ENCODE measurements at regions not wholly inside any gene's neighbourhood (a gene's known extent, or its start where the extent isn't known, plus 50 kb on each side); places are given as distances from the start of the nearest gene placed in this dataset.
"Not testable (repeated sequence)": the region's sequence is repeated elsewhere in the genome, so short reads cannot be mapped to it uniquely, and the experiment has no call there.

DNA sequence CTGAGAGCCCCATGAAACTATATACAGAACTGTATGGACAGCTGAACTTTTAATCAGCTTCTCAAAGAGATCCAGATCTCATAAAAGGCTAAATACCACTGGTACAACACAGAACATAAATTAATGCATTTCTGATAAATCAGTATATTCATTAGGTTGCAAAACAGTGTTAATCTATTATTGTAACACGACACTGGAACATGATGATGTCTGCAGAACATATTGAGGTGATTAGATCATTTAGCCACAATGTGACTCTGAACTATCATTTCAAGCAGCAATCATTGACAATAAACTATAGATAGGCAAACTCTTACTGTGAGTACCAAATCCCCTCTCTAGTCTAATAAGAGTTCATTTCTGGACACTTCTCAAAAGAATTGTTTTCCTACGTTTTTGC, 50.3 kb downstream of the GASK1B start:
- no peak for DNase-seq

DNA sequence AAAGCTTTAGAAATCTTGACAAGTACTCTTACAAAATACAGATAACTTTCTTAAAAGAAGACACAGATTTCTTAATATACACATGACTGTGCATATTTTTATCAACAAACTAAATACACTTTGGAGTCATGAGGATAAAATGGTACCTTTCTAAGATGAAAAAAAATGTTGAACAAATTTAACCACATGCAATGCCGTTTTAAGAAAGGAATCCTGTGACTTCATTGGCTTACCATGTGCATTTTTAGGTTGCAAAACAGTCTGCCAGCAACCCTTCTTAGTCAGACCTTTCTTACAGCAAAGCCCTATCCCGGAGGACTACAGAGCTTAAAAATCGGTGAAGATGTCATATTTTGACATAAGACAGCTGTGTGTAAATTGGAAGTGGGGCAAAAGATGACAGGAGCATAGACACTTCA, 51.7 kb downstream of the GASK1B start:
- no peak for DNase-seq

DNA sequence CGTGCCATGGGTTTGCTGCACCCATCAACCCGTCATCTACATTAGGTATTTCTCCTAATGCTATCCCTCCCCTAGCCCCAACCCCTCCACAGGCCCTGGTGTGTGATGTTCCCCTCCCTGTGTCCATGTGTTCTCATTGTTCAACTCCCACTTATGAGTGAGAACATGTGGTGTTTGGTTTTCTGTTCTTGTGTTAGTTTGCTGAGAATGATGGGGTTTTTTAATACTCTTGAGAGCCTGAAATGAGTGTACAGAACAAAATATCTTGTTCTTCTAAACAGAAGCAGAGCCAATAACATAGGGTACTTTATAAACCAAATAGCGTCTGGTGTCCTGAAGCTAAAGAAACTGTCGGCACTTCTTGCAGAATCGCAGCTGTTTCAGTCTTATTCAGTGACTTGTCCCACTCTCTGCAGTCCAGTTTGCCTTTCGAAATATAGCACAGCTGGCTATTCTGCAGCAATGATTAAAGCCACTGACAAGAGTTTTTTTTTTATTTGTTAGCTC, 52.1 kb downstream of the GASK1B start:
- not testable (repeated sequence) for DNase-seq

DNA sequence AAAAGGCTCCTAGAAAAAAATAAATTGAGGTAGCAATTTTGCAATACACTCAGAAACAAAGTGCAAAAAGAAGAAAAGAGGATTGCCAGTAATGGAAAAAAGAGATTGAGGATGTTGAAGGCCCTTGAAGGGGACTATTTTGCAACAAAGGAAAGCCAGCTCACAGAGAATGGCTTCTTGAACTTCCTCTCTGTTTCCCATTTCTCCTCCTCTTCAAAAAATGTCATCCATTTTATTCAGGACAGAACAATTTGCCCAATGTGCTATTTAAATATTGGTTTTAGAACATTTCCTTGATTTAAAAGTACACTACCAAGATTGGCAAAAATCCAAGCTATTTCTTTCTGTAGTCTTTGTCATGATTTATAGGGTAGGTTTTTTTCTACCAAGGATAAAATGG, 60.2 kb downstream of the GASK1B start:
- DNase-seq = no peak

DNA sequence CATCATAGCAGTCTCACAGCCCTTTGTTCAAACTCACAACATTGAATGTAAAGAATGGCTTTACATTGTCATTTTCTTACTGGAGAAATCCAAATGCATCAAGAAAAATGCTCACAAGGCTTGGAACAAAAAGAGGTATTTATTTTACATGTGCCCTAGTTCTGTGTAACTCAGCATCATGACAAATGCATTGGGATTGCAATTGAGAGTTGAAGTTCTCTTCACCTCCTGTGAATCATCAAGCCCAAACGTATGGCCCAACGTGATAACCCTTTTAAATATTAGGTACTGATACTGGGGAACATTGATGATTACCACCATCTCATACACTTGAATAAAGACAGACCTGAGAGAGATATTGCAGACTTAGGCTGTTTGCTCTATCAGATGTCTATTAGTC, 61.6 kb downstream of the GASK1B start:
- DNase-seq = no peak

DNA sequence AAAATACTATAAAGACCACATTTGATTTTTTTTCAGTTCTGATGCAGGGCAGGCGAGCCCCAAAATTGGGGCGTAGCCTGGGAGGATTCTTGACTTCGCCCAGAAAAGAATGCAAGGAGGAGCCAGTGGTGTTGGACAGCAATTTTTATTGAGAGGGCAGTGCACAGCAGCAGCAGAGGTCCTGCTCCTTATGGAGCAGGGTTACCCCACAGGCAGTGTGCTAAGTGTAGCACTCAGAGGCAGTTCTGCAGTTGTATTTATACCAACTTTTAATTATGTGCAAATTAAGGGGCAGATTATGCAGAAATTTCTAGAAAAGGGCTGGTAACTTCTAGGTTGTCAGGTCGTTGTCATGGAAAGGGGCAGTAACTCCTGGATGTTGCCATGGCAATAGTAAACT, 69.9 kb downstream of the GASK1B start:
- no peak for DNase-seq

DNA sequence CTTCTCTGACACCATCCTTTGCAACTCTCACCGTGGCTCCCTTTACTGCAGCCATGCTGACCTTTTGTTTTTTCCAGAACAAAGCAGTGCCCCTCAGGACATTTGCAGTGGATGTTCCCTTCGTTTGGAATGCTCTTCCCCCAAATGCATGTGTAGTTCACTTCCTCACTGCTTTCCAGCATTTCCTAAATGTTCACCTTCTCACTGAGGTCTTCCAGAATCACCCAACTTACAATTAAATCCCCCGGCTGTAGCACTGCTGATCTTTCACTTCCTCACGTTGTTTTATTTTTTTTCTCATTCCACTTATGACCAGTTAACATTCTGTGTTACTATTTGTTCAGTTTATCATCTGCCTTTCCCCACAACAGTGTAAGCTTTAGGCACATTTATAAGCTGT, 73.1 kb downstream of the GASK1B start:
- DNase-seq = no peak

DNA sequence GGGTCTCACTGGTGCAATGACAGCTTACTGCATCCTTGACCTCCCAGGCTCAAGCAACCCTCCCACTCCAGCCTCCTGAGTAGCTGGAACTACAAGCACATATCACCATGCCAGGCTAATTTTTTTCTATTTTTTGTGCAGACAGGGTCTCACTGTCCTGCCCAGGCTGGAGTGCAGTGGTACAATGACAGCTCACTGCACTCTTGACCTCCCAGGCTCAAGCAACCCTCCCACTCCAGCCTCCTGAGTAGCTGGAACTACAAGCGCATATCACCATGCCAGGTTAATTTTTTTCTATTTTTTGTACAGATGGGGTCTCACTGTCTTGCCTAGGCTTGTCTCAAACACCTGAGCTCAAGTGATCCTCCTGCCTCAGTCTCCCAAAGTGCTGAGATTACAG, 74.0 kb downstream of the GASK1B start:
- no peak for DNase-seq

DNA sequence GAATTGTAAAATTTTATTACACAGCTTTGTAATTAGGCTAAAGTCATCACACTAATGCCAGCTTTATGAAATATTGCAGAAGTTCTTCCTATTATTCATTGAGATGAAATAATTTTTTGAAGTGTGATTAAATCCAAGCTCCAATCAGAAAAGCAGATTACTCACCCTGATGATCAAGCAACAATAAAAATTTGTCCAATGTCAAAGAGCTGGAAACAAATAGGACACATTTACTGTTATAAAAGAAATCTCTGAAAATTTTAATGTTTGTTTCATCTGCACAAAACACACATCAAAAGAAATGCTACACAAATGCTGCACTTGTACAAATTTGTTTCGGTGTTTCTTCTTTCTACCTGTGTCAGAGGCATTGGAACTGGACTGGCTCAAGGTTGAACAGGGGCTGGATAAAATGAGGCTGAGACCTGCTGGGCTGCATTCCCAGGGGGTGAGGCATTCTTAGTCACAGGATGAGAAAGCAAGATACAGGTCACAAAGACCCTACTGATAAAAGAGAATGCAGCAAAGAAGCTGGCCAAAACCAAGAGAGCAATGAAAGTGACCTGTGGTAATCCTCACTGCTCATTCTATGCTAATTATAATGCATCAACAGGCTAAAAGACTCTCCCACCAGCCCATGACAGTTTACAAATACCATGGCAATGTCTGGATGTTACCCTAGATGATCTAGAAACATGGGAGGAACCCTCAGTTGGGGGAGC, 78.3 kb downstream of the GASK1B start:
- peak; percentile 98 for DNase-seq

DNA sequence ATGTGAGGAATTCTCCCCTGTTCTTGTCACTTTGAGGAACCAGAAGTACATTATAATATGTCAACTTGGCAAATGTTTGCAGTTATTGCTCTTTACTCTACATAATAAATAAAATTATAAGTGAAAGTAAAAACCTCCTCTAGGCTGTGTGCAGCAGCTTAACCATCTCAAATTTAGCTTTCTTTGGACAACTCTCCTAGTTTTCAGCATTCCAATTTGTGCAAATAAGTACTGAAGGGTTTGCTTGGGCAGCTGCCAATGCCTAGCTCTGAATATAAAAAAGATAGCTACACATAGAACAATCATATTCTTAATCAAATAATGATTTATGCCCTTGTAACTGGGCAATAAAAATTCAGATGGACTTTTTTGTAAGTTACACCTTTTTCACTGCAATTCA, 82.5 kb downstream of the GASK1B start:
- DNase-seq = no peak

DNA sequence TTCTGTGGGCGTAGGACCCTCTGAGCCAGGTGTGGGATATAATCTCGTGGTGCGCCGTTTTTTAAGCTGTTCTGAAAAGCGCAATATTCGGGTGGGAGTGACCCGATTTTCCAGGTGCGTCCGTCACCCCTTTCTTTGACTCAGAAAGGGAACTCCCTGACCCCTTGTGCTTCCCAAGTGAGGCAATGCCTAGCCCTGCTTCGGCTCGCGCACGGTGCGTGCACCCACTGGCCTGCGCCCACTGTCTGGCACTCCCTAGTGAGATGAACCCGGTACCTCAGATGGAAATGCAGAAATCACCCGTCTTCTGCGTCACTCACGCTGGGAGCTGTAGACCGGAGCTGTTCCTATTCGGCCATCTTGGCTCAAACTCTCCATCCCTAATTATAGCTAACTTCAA, 82.9 kb downstream of the GASK1B start:
- not testable (repeated sequence) for DNase-seq

DNA sequence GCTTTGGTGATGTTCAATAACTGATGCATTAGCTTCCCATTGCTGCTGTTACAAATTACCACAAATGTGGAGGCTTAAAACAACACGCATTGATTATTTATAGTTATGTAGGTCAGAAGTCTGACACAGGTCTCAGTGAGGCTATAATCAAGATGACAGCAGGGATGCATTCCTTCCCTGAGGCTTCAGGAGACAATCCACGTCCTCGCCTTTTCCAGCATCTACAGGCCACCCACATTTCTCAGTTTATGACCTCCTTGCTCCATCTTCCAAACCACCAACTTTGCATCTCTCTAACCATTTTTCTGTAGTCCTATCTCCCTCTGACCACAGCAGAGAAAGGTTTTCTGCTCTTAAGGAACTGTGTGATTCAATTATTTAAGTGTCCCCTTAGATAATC, 92.5 kb downstream of the GASK1B start:
- peak; percentile 57 for DNase-seq

DNA sequence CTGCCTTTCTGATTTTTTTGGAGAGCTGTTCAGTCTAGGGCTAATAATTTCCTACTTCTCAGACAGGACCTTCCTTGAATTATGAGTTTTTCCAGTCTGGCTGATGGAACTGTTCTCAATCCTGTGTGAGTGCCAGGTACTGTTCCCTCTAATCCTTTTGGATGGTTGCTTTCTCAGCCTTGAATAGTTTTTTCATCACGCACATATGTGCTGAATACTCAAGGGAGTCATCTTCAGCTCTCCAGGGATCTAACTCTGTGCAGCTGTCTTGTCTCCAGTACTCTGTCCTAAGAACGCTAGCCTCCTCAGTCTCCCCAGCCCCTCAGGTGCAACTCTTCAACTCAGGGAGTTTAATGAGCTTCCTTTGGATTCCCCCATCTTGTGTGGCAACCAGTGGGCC, 93.2 kb downstream of the GASK1B start:
- DNase-seq = no peak

DNA sequence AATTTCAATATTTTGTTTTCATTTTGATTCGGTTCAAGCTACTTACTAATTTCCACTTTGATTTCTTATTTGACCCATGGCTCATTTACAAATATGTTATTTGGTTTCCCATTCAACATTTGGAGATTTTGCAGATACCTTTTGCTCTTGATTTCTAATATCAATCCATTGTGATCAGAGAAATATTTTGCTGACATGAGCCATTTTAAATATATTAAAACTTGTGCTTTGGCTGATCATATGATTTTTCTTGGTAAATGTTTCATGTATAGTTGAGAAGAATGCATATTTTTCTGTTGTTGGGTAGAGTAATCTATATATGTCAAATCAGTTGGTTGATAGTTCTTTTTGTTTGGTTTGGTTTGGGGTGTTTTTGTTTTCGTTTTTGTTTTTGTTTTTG, 95.0 kb downstream of the GASK1B start:
- DNase-seq = no peak

DNA sequence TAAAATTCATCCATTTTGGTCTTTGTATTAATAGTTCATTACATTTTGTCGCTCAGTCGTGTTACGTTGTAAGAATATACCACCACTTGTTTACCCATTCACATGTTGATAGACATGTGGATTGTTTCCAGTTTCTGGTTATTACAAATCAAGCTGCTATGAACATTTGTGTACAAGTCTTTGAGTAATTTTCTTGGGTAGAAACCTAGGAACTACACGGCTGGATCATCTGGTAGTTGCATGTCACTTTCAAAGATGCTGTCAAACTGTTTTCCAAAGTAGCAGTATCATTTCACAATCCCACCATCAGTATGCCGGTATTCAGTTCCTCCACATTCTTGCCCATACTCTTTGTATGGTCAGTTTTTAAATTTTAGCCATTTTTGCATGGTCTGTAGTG, 98.0 kb downstream of the GASK1B start:
- no peak for DNase-seq

DNA sequence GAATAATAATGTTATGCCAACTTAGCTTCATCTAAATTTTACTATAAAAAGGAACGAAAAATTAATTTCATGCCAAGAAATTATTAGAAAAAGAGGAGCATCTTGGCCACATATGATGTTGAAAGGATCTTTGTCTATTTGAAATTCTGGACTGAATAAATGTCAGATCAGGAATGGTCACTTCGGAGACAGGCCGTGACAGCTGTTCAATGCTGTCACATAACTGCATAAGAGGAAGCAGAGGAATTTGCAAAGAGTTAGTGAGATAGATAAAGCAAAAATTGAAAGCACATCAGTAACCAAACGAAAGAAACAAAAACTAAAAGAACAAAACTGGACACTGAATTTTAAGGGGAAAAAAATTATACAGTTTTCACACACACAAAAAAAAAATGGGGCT, 100.9 kb downstream of the GASK1B start:
- DNase-seq = no peak

DNA sequence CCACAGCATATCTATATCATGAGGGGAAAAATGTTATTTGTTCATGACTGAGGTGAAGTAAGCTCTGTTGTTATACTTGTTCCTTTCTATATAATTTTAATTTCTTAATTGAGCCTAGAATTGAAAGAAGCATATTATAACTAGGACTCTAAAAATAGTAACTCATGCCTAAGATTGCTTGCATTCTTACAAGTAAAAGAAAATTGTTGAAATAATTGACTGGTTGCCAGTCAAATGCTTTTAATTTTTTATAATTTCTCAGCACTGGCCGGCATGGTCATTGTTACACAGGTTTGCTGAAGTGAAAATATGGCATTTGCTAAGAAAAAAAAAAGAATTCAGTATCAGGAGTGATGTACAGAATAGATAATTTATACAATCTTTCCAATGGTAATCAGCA, 104.8 kb downstream of the GASK1B start:
- DNase-seq = no peak

DNA sequence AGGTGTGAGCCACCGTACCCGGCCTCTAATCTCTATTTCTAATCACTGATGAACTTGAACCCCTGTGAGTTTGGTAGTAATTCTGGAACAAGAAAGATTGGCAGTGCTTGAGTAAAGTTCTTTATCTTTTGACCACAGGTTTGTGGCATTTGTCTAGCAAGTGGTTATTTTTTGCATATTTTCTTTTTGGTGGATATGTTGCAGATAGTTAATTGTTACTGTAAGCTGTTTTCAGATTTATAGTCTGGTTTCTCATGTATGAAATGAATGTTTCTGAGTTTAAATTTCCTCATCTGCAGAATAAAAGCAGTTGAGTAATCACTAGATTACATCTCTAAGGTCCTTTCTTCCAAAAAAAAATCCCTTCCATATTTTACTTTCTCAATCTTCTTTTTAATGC, 105.2 kb downstream of the GASK1B start:
- DNase-seq = no peak

DNA sequence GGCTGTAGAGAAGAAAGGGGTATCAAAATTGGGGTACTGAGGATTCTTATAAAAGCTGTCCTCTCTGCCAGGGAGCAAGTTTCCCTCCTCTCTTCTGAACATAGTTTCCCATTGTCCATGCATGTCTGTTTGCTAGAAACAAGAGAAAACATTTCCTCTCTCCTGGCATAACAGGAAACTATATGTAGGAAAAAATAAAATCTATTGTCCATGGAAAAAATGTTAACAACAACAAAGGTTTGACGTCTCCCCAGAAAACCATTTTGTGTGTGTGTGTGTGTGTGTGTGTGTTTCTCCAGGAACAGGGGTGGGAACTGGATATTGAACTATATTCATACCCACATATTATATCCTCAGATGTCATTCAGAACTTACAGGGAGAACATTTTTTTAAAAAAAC, 107.2 kb downstream of the GASK1B start:
- no peak for DNase-seq

DNA sequence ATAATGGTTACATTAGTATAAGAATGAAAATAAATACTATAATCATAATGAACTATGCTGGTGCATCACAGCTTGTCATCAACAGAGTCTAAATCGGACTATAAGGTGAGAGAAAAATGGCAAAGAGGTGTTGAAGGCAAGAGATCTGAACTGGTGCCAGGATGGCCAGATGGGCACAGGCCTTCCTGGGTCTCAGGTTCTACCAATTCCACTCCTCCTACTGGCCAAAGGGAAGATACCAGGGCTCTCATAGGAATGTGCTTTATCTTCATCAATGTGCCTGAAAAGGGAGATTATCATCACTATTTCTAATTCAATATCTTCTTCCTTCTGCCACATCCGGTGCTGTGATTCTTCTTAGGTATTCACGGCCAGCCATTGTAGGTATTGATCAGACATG, 107.6 kb downstream of the GASK1B start:
- no peak for DNase-seq

DNA sequence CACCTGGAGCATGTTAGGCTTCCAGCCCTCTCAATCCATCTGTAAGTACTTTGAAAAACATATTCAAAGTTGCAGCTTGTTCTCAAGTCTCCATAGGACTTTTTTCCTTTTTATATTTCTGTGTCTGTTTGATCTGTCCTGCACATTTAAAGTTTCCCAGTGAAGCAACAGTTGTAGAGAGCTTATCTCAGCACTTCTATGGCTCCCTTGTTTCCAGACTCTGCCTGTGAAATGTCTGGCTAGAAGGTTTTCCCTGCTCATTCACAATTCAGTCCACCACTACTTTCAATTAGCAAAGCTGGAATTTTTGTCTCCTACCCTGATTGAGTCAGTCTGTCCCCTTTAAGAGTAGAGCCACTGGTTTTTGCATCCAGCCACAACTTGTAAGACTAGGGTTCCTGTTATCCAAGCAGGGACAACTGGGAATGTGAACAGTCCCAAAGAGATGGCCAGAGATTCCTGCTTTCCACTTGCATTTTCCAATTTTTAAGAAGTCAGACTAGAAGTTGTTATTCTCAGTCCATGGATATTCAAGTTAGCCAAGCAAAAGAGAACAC, 116.1 kb downstream of the GASK1B start:
- peak; percentile 71 for DNase-seq

DNA sequence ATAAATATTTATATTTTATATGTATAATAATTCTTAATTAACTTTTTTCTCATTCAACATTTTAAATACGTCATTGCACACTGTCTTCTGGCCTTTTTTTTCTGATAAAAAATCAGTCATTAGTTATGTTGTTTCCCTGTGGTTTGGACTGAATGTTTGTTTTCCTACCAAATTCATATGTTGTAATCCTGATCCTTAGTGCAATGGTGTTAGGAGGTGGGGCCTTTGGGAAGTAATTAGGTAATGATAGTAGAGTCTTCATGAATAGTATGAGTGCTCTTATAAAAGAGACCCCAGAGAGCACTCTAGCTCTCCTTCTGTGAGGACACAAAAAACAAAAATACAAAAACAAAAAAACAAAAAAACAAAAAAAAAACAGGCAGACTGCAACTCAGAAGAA, 117.2 kb downstream of the GASK1B start:
- no peak for DNase-seq

DNA sequence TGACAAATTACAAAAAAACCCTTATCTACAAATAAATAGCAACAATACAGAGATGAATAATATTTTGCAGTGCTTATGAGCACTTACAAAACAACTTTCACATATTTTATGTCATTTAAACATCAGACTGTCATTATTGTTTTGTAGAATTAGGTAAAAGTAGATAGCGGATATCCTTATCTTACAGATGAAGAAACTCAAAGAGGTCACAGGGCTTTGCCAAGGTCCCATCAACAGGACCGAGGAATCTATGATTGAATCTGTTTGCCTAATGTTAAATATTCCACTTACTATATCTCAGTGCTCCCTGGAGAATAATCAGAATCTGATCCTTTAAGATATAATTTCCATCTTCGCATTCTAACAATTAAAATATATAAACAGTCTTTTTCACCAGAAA, 119.0 kb downstream of the GASK1B start:
- DNase-seq = no peak

DNA sequence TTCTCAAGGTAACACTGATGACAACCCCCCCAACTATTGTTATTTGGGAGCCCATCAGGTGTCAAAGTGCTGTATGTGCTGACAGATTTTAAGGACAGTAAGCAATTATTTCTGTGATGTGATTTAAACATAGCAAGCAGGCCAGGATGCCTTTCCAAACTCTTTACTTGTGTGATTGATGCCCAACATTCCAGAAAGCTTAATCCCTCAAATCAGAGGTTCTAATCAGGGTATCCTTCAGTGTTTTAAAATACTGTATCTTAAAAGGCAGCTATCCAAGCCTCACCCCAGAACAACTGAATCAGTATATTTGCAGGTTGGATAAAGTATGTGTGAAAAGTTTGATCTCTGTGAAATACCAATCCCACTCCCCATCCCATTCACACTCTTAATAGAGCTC, 119.7 kb downstream of the GASK1B start:
- DNase-seq = no peak
